Muscle of leg (tissue), 3 donors: ENCODE measurements at regions not wholly inside any gene's neighbourhood (a gene's known extent, or its start where the extent isn't known, plus 50 kb on each side); places are given as distances from the start of the nearest gene placed in this dataset.
"Not testable (repeated sequence)": the region's sequence is repeated elsewhere in the genome, so short reads cannot be mapped to it uniquely, and the experiment has no call there.

ENCODE experiments used
- DNase-seq: peaks from one replicate; pipeline ENCODE4 v3.0.0; 2013
- H3K27ac ChIP-seq: one replicate; pipeline ENCODE4 v1.5.1; 2013; ENCODE audit warnings: mild to moderate bottlenecking, low read length, control low read depth
- H3K27me3 ChIP-seq: one replicate; pipeline ENCODE4 v1.6.1; 2013; ENCODE audit warnings: low read length; ENCODE audit not compliant: control insufficient read depth, insufficient read depth
- H3K36me3 ChIP-seq: one replicate; pipeline ENCODE4 v1.6.1; 2013; ENCODE audit warnings: low read length; ENCODE audit not compliant: control insufficient read depth, insufficient read depth
- H3K4me1 ChIP-seq: one replicate; pipeline ENCODE4 v1.6.1; 2013; ENCODE audit warnings: low read length; ENCODE audit not compliant: control insufficient read depth, insufficient read depth
- H3K4me3 ChIP-seq: one replicate; pipeline ENCODE4 v1.5.1; 2013; ENCODE audit warnings: low read length, control low read depth
- H3K9me3 ChIP-seq: replicated peaks from 2 replicates; pipeline ENCODE4 v1.6.1; 2013; ENCODE audit warnings: low read depth, low read length; ENCODE audit not compliant: control insufficient read depth
- WGBS: methylation state at CpG from one replicate; pipeline ENCODE4 v1.1.5; 2013; ENCODE audit warnings: missing lambda C conversion rate; ENCODE audit not compliant: insufficient coverage; 5-methylcytosine and 5-hydroxymethylcytosine counted together

- H3K27me3 ChIP-seq = no peaks in the 10 kb centered on the region
- H3K9me3 ChIP-seq = no peaks in the 10 kb centered on the region
- H3K36me3 ChIP-seq = no peaks in the 10 kb centered on the region
- H3K4me3 ChIP-seq = no peak overlapping the region
- 30% methylated on average over 4 of the region's 12 CpGs for WGBS
- H3K27ac ChIP-seq = peak overlapping the region; percentile 73
- H3K4me1 ChIP-seq = peaks cover 13% of the 10 kb centered on the region
- DNase-seq = peak; percentile 77
These were observed 294.8 kb upstream of the KLF4 start for GRCh38 chr9:107784235-107784958.

- H3K4me1 ChIP-seq = peaks cover 20% of the 10 kb centered on the region
- DNase-seq = no peak
- no peak overlapping the region for H3K4me3 ChIP-seq
- H3K36me3 ChIP-seq = no peaks in the 10 kb centered on the region
- H3K9me3 ChIP-seq = no peaks in the 10 kb centered on the region
- WGBS = 100% methylated on average over 1 of the region's 4 CpGs
- H3K27me3 ChIP-seq = no peaks in the 10 kb centered on the region
- no peak overlapping the region for H3K27ac ChIP-seq
These were observed 293.2 kb upstream of the KLF4 start for GRCh38 chr9:107782789-107783188.

- no peak overlapping the region for H3K4me3 ChIP-seq
- peaks cover 20% of the 10 kb centered on the region for H3K4me1 ChIP-seq
- peak; percentile 67 for DNase-seq
- WGBS = no CpG with 5 or more reads among the region's 3 CpGs
- H3K27me3 ChIP-seq = no peaks in the 10 kb centered on the region
- no peak overlapping the region for H3K27ac ChIP-seq
- H3K36me3 ChIP-seq = no peaks in the 10 kb centered on the region
- no peaks in the 10 kb centered on the region for H3K9me3 ChIP-seq
These were observed 292.8 kb upstream of the KLF4 start for GRCh38 chr9:107782381-107782780.

GRCh38 chr9:107780960-107781359 is 291.4 kb upstream of the KLF4 start:
- Histone ChIP-seq H3K4me1 (peaks cover 20% of the 10 kb centered on the region), H3K27ac (no peak overlapping the region), H3K9me3 (no peaks in the 10 kb centered on the region), H3K27me3 (no peaks in the 10 kb centered on the region), H3K4me3 (no peak overlapping the region), H3K36me3 (no peaks in the 10 kb centered on the region)
- no peak for DNase-seq
- 100% methylated on average over 1 of the region's 3 CpGs for WGBS

- no CpG with 5 or more reads among the region's 3 CpGs for WGBS
- no peak overlapping the region for H3K27ac ChIP-seq
- H3K27me3 ChIP-seq = no peaks in the 10 kb centered on the region
- no peak overlapping the region for H3K4me3 ChIP-seq
- H3K9me3 ChIP-seq = no peaks in the 10 kb centered on the region
- no peaks in the 10 kb centered on the region for H3K36me3 ChIP-seq
- no peak for DNase-seq
- peaks cover 18% of the 10 kb centered on the region for H3K4me1 ChIP-seq
These were observed 290.2 kb upstream of the KLF4 start for GRCh38 chr9:107779731-107780130.

GRCh38 chr9:107778661-107779060 is 289.1 kb upstream of the KLF4 start:
- no CpG with 5 or more reads among the region's 1 CpG for WGBS
- Histone ChIP-seq H3K27me3 (no peaks in the 10 kb centered on the region), H3K36me3 (no peaks in the 10 kb centered on the region), H3K4me1 (peaks cover 11% of the 10 kb centered on the region), H3K9me3 (no peaks in the 10 kb centered on the region), H3K27ac (peak overlapping the region; percentile 29), H3K4me3 (no peak overlapping the region)
- peak; percentile 71 for DNase-seq

- not testable (repeated sequence) for H3K4me3 ChIP-seq, H3K27ac ChIP-seq, H3K27me3 ChIP-seq, H3K36me3 ChIP-seq, H3K4me1 ChIP-seq, H3K9me3 ChIP-seq
- peak; percentile 32 for DNase-seq
- no CpG with 5 or more reads among the region's 2 CpGs for WGBS
These were observed 284.5 kb upstream of the KLF4 start for GRCh38 chr9:107774099-107774498.

GRCh38 chr9:107772988-107773387 is 283.4 kb upstream of the KLF4 start:
- Histone ChIP-seq H3K9me3 (peaks cover 8% of the 10 kb centered on the region), H3K4me1 (no peaks in the 10 kb centered on the region), H3K27ac (no peak overlapping the region), H3K4me3 (no peak overlapping the region), H3K27me3 (no peaks in the 10 kb centered on the region), H3K36me3 (no peaks in the 10 kb centered on the region)
- DNase-seq = no peak
- WGBS = 90% methylated on average over 3 of the region's 3 CpGs

GRCh38 chr9:107770716-107771115 is 281.1 kb upstream of the KLF4 start:
- Histone ChIP-seq H3K36me3 (no peaks in the 10 kb centered on the region), H3K4me3 (no peak overlapping the region), H3K27me3 (no peaks in the 10 kb centered on the region), H3K9me3 (peaks cover 8% of the 10 kb centered on the region), H3K27ac (no peak overlapping the region), H3K4me1 (no peaks in the 10 kb centered on the region)
- DNase-seq = no peak

- 67% methylated on average over 3 of the region's 9 CpGs for WGBS
- Histone ChIP-seq H3K4me1 (no peaks in the 10 kb centered on the region), H3K27me3 (no peaks in the 10 kb centered on the region), H3K36me3 (no peaks in the 10 kb centered on the region), H3K9me3 (peaks cover 7% of the 10 kb centered on the region), H3K4me3 (no peak overlapping the region), H3K27ac (no peak overlapping the region)
- no peak for DNase-seq
These were observed 278.7 kb upstream of the KLF4 start for GRCh38 chr9:107768224-107768623.

GRCh38 chr9:107767711-107768110 is 278.1 kb upstream of the KLF4 start:
- H3K36me3 ChIP-seq = no peaks in the 10 kb centered on the region
- no peaks in the 10 kb centered on the region for H3K4me1 ChIP-seq
- no peak overlapping the region for H3K4me3 ChIP-seq
- no peak for DNase-seq
- no peaks in the 10 kb centered on the region for H3K27me3 ChIP-seq
- H3K27ac ChIP-seq = no peak overlapping the region
- peaks cover 2% of the 10 kb centered on the region for H3K9me3 ChIP-seq
- WGBS = 95% methylated on average over 4 of the region's 4 CpGs
